WTC11 (cell line): ENCODE measurements at regions not wholly inside any gene's neighbourhood (a gene's known extent, or its start where the extent isn't known, plus 50 kb on each side); places are given as distances from the start of the nearest gene placed in this dataset.
A peak's percentile ranks its signal among the peaks of the same experiment; 100 is the strongest.

ENCODE experiments used
- ATAC-seq: fragments of 200-7000 bp; cut with Tn5 transposase; 2 replicates; pipeline ENCODE4 v1.10.0; 2021; ENCODE audit warnings: mild to moderate bottlenecking, moderate library complexity
- CTCF ChIA-PET: fragments of 300-600 bp; sonication (Branson Sonifier 250); formaldehyde crosslinking; loops from one replicate; lab custom pipeline; 2021; ENCODE audit warnings: antibody characterized with exemption; lab: Charles Lee
- POLR2A ChIA-PET: fragments of 350-600 bp; sonication (Branson Sonifier 250); formaldehyde crosslinking; loops from one replicate; lab custom pipeline; 2021; ENCODE audit warnings: antibody characterized with exemption; lab: Charles Lee
- DNase-seq: peaks from one replicate; pipeline ENCODE4 v3.0.0; 2021; ENCODE audit warnings: low spot score
- H3K27ac Mint-ChIP-seq: 2 replicates; pipeline ENCODE4 v1.8.0; 2021; ENCODE audit warnings: mixed read lengths
- H3K27me3 Mint-ChIP-seq: 2 replicates; pipeline ENCODE4 v1.8.0; 2021; ENCODE audit warnings: low read depth, mild to moderate bottlenecking, moderate library complexity, mixed read lengths
- H3K36me3 Mint-ChIP-seq: 2 replicates; pipeline ENCODE4 v1.8.0; 2021; ENCODE audit warnings: mixed read lengths
- H3K4me1 Mint-ChIP-seq: 2 replicates; pipeline ENCODE4 v1.8.0; 2022; ENCODE audit warnings: mixed read lengths
- H3K4me3 Mint-ChIP-seq: 2 replicates; pipeline ENCODE4 v1.8.0; 2021; ENCODE audit warnings: mild to moderate bottlenecking, moderate library complexity, mixed read lengths
- H3K9me3 Mint-ChIP-seq: 2 replicates; pipeline ENCODE4 v1.8.0; 2021; ENCODE audit warnings: mixed read lengths
- CREM ChIP-seq: sonication (generic); formaldehyde crosslinking; IDR thresholded peaks from 2 replicates; pipeline ENCODE4 v1.8.1; 2022; ENCODE audit warnings: mild to moderate bottlenecking, missing genetic modification reagents, moderate library complexity
- E2F1 ChIP-seq: sonication (generic); formaldehyde crosslinking; IDR thresholded peaks from 2 replicates; pipeline ENCODE4 v1.8.0; 2022; ENCODE audit warnings: mild to moderate bottlenecking, missing genetic modification reagents
- ELF4 ChIP-seq: sonication (generic); formaldehyde crosslinking; IDR thresholded peaks from 2 replicates; pipeline ENCODE4 v1.8.1; 2022; ENCODE audit warnings: low read depth, mild to moderate bottlenecking, moderate library complexity, missing genetic modification reagents
- FOXP4 ChIP-seq: sonication (generic); formaldehyde crosslinking; IDR thresholded peaks from 2 replicates; pipeline ENCODE4 v1.8.0; 2022; ENCODE audit warnings: mild to moderate bottlenecking, missing genetic modification reagents
- MYBL2 ChIP-seq: sonication (generic); formaldehyde crosslinking; IDR thresholded peaks from 2 replicates; pipeline ENCODE4 v1.8.1; 2023; ENCODE audit warnings: mild to moderate bottlenecking, moderate library complexity, missing genetic modification reagents
- NR3C1 ChIP-seq: sonication (generic); formaldehyde crosslinking; conservative IDR thresholded peaks from 2 replicates; pipeline ENCODE4 v1.8.1; 2023; ENCODE audit warnings: low read depth, mild to moderate bottlenecking, missing genetic modification reagents
- PRDM15 ChIP-seq: sonication (generic); formaldehyde crosslinking; IDR thresholded peaks from 2 replicates; pipeline ENCODE4 v1.8.0; 2022; ENCODE audit warnings: missing genetic modification reagents
- RELA ChIP-seq: sonication (generic); formaldehyde crosslinking; IDR thresholded peaks from 2 replicates; pipeline ENCODE4 v1.8.1; 2022; ENCODE audit warnings: missing genetic modification reagents, mild to moderate bottlenecking, borderline replicate concordance
- SMAD4 ChIP-seq: sonication (generic); formaldehyde crosslinking; IDR thresholded peaks from 2 replicates; pipeline ENCODE4 v1.8.0; 2022; ENCODE audit warnings: mild to moderate bottlenecking, missing genetic modification reagents
- SP1 ChIP-seq: sonication (generic); formaldehyde crosslinking; conservative IDR thresholded peaks from 2 replicates; pipeline ENCODE4 v1.8.1; 2022; ENCODE audit warnings: missing genetic modification reagents
- ZNF138 ChIP-seq: sonication (generic); formaldehyde crosslinking; conservative IDR thresholded peaks from 2 replicates; pipeline ENCODE4 v1.8.1; 2022; ENCODE audit warnings: mild to moderate bottlenecking, moderate library complexity, missing genetic modification reagents
- TF ChIP-seq, protein P1 (sequence below): sonication (generic); formaldehyde crosslinking; IDR thresholded peaks from 2 replicates; pipeline ENCODE4 v1.8.1; 2022; ENCODE audit warnings: missing genetic modification reagents, borderline replicate concordance
- TF ChIP-seq, protein P2 (sequence below): sonication (generic); formaldehyde crosslinking; IDR thresholded peaks from 2 replicates; pipeline ENCODE4 v1.8.1; 2023; ENCODE audit warnings: mild to moderate bottlenecking, missing genetic modification reagents, borderline replicate concordance

GRCh38 chr16:72612256-72612655 is 435.7 kb downstream of the ZFHX3 start (continued):
- TF ChIP-seq E2F1 (CRISPR knock-in tag) (no peak), ZNF138 (CRISPR knock-in tag) (no peak), RELA (CRISPR knock-in tag) (no peak), NR3C1 (CRISPR knock-in tag) (no peak)
- TF ChIP-seq, protein P1, sequence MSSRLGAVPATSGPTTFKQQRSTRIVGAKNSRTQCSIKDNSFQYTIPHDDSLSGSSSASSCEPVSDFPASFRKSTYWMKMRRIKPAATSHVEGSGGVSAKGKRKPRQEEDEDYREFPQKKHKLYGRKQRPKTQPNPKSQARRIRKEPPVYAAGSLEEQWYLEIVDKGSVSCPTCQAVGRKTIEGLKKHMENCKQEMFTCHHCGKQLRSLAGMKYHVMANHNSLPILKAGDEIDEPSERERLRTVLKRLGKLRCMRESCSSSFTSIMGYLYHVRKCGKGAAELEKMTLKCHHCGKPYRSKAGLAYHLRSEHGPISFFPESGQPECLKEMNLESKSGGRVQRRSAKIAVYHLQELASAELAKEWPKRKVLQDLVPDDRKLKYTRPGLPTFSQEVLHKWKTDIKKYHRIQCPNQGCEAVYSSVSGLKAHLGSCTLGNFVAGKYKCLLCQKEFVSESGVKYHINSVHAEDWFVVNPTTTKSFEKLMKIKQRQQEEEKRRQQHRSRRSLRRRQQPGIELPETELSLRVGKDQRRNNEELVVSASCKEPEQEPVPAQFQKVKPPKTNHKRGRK (CRISPR knock-in tag): no peak

DNA sequence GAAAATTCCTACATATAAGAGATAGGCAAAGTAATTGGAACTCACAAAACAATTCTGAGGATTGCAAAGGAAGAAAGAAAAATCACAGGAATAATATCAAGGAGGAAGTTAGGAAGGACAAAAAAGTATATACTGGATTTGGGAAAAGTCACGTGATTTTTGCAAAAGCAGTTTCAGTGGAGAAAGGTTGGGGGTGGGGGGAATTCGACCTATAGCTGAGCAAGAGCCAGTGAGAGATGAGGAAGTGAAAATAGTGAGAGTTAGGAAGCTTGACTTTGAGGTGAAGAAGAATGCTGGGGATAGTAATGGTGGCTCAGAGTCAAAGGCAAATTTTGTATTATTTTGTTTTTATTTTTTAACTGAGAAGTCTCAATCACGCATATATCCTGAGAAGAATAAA is 438.0 kb upstream of the PMFBP1 start:
- ChIA-PET POLR2A (no interaction called here), CTCF (interaction anchor here (1.2 kb wide), 1 partner anchor 222 kb away, joined by 5 read pairs; no protein-coding TSS in a partner anchor)
- Mint-ChIP-seq H3K27ac (peak overlapping the region; percentile 6), H3K36me3 (no peaks in the 10 kb centered on the region), H3K27me3 (no peaks in the 10 kb centered on the region), H3K4me1 (peaks cover 22% of the 10 kb centered on the region), H3K9me3 (no peaks in the 10 kb centered on the region), H3K4me3 (no peak overlapping the region)
- ATAC-seq (0 out of 2 replicates have a peak, but pooled peaks have one; percentile 36), DNase-seq (no peak)
- no peak for TF ChIP-seq PRDM15 (CRISPR knock-in tag)
- no peak for TF ChIP-seq FOXP4
- no peak for TF ChIP-seq ELF4 (CRISPR knock-in tag)
- TF ChIP-seq CREM (CRISPR knock-in tag): no peak
- no peak for TF ChIP-seq SP1 (CRISPR knock-in tag)
- TF ChIP-seq SMAD4 (CRISPR knock-in tag): no peak
- TF ChIP-seq, protein P2, sequence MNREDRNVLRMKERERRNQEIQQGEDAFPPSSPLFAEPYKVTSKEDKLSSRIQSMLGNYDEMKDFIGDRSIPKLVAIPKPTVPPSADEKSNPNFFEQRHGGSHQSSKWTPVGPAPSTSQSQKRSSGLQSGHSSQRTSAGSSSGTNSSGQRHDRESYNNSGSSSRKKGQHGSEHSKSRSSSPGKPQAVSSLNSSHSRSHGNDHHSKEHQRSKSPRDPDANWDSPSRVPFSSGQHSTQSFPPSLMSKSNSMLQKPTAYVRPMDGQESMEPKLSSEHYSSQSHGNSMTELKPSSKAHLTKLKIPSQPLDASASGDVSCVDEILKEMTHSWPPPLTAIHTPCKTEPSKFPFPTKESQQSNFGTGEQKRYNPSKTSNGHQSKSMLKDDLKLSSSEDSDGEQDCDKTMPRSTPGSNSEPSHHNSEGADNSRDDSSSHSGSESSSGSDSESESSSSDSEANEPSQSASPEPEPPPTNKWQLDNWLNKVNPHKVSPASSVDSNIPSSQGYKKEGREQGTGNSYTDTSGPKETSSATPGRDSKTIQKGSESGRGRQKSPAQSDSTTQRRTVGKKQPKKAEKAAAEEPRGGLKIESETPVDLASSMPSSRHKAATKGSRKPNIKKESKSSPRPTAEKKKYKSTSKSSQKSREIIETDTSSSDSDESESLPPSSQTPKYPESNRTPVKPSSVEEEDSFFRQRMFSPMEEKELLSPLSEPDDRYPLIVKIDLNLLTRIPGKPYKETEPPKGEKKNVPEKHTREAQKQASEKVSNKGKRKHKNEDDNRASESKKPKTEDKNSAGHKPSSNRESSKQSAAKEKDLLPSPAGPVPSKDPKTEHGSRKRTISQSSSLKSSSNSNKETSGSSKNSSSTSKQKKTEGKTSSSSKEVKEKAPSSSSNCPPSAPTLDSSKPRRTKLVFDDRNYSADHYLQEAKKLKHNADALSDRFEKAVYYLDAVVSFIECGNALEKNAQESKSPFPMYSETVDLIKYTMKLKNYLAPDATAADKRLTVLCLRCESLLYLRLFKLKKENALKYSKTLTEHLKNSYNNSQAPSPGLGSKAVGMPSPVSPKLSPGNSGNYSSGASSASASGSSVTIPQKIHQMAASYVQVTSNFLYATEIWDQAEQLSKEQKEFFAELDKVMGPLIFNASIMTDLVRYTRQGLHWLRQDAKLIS (CRISPR knock-in tag): no peak
- no peak for TF ChIP-seq MYBL2 (CRISPR knock-in tag)
